RWPE2 (cell line): ENCODE measurements at regions not wholly inside any gene's neighbourhood (a gene's known extent, or its start where the extent isn't known, plus 50 kb on each side); places are given as distances from the start of the nearest gene placed in this dataset.

Source experiments
- ATAC-seq: fragments of 200-7000 bp; cut with Tn5 transposase; 3 replicates; pipeline ENCODE4 v1.9.1; 2021; ENCODE audit warnings: low read depth
- DNase-seq: peaks from one replicate; pipeline ENCODE4 v3.0.0-alpha.2; 2020; ENCODE audit warnings: low spot score
- H3K27ac ChIP-seq: fragments of 450-650 bp; 2 replicates; pipeline ENCODE4 v1.5.1; 2017; ENCODE audit warnings: mild to moderate bottlenecking; ENCODE audit not compliant: poor library complexity, severe bottlenecking
- H3K27me3 ChIP-seq: fragments of 250-450 bp; sonication (Bioruptor Pico); 2 replicates; pipeline ENCODE4 v1.5.1; 2021; ENCODE audit warnings: mild to moderate bottlenecking, moderate library complexity; ENCODE audit not compliant: insufficient read depth, poor library complexity, severe bottlenecking
- H3K36me3 ChIP-seq: fragments of 250-450 bp; sonication (Bioruptor Pico); 2 replicates; pipeline ENCODE4 v1.5.1; 2020; ENCODE audit warnings: low read depth, mild to moderate bottlenecking, moderate library complexity
- H3K4me1 ChIP-seq: fragments of 250-450 bp; sonication (Bioruptor Pico); 2 replicates; pipeline ENCODE4 v1.5.1; 2021; ENCODE audit warnings: mild to moderate bottlenecking, moderate library complexity; ENCODE audit not compliant: insufficient read depth, poor library complexity, severe bottlenecking
- H3K4me3 ChIP-seq: fragments of 250-450 bp; sonication (Bioruptor Pico); 2 replicates; pipeline ENCODE4 v1.5.1; 2021; ENCODE audit warnings: mild to moderate bottlenecking, moderate library complexity; ENCODE audit not compliant: severe bottlenecking
- H3K9me3 ChIP-seq: fragments of 250-450 bp; sonication (Bioruptor Pico); 2 replicates; pipeline ENCODE4 v1.5.1; 2021; ENCODE audit warnings: mild to moderate bottlenecking, moderate library complexity; ENCODE audit not compliant: severe bottlenecking
- TF ChIP-seq, protein P1 (sequence below): fragments of 450-650 bp; IDR thresholded peaks from one replicate; pipeline ENCODE4 v1.5.1; 2017; ENCODE audit warnings: mild to moderate bottlenecking, moderate library complexity; ENCODE audit not compliant: poor library complexity, severe bottlenecking

GRCh38 chr2:136486115-136486514, 279.2 kb upstream of the THSD7B start:
- no peaks in the 10 kb centered on the region for H3K4me1 ChIP-seq
- no peak overlapping the region for H3K27ac ChIP-seq
- TF ChIP-seq, protein P1, sequence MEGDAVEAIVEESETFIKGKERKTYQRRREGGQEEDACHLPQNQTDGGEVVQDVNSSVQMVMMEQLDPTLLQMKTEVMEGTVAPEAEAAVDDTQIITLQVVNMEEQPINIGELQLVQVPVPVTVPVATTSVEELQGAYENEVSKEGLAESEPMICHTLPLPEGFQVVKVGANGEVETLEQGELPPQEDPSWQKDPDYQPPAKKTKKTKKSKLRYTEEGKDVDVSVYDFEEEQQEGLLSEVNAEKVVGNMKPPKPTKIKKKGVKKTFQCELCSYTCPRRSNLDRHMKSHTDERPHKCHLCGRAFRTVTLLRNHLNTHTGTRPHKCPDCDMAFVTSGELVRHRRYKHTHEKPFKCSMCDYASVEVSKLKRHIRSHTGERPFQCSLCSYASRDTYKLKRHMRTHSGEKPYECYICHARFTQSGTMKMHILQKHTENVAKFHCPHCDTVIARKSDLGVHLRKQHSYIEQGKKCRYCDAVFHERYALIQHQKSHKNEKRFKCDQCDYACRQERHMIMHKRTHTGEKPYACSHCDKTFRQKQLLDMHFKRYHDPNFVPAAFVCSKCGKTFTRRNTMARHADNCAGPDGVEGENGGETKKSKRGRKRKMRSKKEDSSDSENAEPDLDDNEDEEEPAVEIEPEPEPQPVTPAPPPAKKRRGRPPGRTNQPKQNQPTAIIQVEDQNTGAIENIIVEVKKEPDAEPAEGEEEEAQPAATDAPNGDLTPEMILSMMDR: no peak
- no peak for ATAC-seq
- no peak overlapping the region for H3K4me3 ChIP-seq
- H3K9me3 ChIP-seq: no peaks in the 10 kb centered on the region
- DNase-seq: no peak
- H3K27me3 ChIP-seq: no peaks in the 10 kb centered on the region
- no peaks in the 10 kb centered on the region for H3K36me3 ChIP-seq

- Histone ChIP-seq H3K27ac (no peak overlapping the region), H3K4me3 (no peak overlapping the region), H3K4me1 (no peaks in the 10 kb centered on the region), H3K36me3 (no peaks in the 10 kb centered on the region), H3K27me3 (no peaks in the 10 kb centered on the region), H3K9me3 (no peaks in the 10 kb centered on the region)
- DNase-seq (no peak), ATAC-seq (no peak)
- TF ChIP-seq, protein P1: no peak
These were observed 282.4 kb upstream of the THSD7B start for GRCh38 chr2:136482966-136483365.

DNA sequence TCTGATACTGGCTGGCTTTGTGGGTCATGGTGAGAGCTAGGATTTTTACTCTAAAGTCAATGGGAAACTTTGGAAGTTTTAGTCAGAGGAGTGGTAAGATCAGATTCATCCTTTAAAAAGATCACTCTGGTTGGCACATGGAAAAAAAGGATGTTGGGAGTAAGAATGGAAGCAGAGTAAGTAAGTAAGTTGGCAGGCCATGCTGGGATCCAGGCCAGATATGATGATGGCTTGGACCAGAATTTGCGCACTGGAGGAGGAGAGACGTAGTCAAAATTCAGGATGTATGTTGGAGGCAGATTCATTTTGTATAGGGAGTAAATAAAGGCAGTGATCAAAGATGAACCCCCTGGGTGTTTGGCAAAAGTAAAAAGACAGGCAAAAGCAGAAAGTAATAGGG, 283.3 kb upstream of the THSD7B start:
- DNase-seq (no peak), ATAC-seq (no peak)
- Histone ChIP-seq H3K27me3 (no peaks in the 10 kb centered on the region), H3K4me1 (no peaks in the 10 kb centered on the region), H3K36me3 (no peaks in the 10 kb centered on the region), H3K27ac (no peak overlapping the region), H3K4me3 (no peak overlapping the region), H3K9me3 (no peaks in the 10 kb centered on the region)
- TF ChIP-seq, protein P1: no peak

- no peaks in the 10 kb centered on the region for H3K36me3 ChIP-seq
- no peaks in the 10 kb centered on the region for H3K9me3 ChIP-seq
- DNase-seq (no peak), ATAC-seq (no peak)
- no peaks in the 10 kb centered on the region for H3K4me1 ChIP-seq
- H3K27me3 ChIP-seq: no peaks in the 10 kb centered on the region
- H3K27ac ChIP-seq: no peak overlapping the region
- TF ChIP-seq, protein P1: no peak
- H3K4me3 ChIP-seq: no peak overlapping the region
These were observed 285.6 kb upstream of the THSD7B start for GRCh38 chr2:136479696-136480095.

- no peaks in the 10 kb centered on the region for H3K36me3 ChIP-seq
- no peaks in the 10 kb centered on the region for H3K9me3 ChIP-seq
- no peaks in the 10 kb centered on the region for H3K27me3 ChIP-seq
- no peak overlapping the region for H3K4me3 ChIP-seq
- H3K27ac ChIP-seq: no peak overlapping the region
- DNase-seq (no peak), ATAC-seq (no peak)
- TF ChIP-seq, protein P1: no peak
- H3K4me1 ChIP-seq: no peaks in the 10 kb centered on the region
These were observed 296.5 kb upstream of the THSD7B start for GRCh38 chr2:136468799-136469369.
